HG03521 (cell line): ENCODE measurements at regions not wholly inside any gene's neighbourhood (a gene's known extent, or its start where the extent isn't known, plus 50 kb on each side); places are given as distances from the start of the nearest gene placed in this dataset.

Source experiments
- ATAC-seq: cut with Tn5 transposase; IDR thresholded peaks from one replicate; pipeline ENCODE4 v1.9.1; 2021; ENCODE audit warnings: mild to moderate bottlenecking, moderate library complexity; ENCODE audit not compliant: unreplicated experiment

DNA sequence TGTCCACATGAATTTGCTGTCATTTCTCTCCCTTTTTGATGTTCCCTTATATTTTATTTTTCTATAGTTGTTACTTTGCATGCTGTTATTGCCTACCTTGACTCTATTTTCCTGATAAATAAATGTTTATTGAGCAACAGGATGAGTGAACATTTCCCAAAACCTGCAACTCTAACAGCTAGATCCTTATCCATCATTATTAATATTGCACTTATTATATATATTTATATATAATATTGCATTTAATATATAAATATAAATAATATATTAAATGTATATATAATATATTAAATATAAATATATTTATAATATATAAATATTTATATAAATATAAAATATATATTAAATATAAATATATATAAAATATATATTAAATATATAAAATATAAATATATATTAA lies 436.1 kb upstream of the MMADHC start:
- ATAC-seq, result no peak

DNA sequence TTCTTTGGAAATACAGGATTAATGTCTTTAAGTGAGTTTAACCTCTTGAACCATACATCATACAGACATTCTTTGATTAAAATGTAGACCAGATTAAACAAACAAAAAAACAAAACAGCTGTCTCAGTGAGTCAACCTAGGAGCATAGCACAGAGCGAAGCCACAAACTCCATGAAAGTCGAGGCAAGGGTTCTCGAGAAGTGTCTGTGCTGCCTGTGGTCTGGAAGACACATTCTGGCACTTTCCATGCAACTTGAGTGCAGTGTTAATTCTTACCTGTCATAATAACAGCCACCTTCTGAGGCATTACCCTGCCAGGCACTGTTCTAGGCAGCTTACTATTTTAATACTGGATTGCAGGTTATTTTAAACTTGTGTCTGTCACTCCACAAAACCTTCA lies 435.5 kb upstream of the MMADHC start:
- ATAC-seq, result no peak

DNA sequence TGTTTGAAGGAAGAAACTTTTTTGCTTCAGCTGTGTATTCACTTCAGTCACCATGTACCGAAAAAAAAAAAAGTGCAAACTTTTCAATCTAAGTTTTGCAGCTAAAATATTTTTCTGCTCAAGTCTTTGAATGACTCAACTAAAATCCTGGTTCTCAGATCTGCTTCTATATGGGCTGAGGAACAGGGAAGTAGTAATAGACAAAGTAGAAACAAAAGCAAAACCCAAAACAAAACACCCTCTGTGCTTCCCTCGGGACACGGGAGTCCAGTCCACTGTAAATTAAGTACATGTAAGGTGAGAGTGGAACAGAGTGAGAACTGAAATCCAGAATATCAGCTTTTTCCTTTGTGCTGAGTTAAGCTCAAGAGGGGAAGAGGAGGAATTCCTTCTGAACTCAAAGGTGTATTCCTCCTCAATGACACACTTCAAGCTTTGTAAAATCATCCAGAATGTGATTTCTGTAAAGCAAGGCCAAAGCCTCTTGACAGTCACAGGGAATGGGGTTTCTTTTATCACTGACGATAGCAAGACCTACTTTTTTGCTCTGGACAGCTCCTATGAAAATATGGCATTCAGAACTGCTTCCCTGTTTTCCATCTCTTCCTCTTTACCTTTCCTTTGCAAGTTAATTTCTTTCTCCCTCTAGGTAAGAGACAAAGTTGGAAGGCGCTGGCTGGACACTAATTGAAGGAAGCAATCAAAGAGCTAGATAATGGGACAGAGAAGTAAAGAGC lies 433.5 kb upstream of the MMADHC start:
- no peak for ATAC-seq

DNA sequence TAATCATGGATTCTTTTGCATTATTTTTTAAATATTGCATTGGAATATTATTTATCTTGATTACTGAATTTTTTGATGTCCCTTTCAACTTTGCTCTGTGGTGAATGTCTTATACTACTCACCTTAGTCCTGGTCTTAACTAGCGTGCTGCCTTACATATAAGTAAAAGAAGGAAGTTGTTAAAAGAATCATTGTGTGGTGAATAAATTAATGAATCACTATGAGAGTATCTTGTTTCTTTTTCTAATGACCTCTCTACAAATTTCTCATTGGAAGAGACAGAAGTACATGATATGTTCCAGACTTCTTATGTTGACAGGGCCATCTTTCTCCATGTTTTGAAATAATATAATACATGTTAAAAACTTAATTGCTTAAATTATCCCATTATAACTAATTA lies 432.6 kb upstream of the MMADHC start:
- ATAC-seq, result no peak

DNA sequence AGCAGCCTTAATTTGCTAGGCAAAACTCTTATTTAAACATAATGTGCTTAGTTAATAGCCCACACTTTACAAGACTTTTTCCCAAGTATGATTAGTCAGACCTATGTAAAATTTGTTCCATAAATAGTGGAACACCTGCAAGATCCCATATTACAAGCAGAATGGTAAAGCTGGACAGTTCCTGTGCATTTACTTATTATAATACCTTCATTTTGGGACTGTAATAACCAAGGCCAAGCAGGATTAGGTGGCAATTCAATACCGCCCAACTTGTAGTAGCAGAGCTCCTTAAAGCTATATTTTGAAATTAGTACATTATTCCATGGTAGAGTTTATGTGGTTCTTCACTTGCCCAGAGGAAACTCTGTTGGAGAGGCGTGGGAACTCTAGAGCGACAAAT lies 431.5 kb upstream of the MMADHC start:
- no peak for ATAC-seq

DNA sequence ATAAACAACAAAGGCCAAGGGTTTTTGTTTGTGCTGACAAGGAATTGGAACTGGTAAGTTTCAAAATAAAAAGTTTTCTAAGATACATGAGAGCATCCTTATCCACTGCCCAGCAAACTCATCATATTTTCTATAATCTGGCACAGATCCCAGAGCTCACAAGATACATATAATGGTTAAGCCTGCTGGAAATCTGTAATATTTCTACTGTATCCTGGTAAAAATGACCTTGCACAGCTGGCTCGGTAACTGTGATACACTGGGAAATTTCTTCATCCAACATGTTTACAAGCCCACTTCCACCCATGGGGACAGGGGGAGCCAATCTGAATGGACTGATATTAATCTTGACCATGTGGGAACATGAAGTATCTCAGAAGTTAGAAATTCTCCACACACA lies 425.4 kb upstream of the MMADHC start:
- no peak for ATAC-seq

DNA sequence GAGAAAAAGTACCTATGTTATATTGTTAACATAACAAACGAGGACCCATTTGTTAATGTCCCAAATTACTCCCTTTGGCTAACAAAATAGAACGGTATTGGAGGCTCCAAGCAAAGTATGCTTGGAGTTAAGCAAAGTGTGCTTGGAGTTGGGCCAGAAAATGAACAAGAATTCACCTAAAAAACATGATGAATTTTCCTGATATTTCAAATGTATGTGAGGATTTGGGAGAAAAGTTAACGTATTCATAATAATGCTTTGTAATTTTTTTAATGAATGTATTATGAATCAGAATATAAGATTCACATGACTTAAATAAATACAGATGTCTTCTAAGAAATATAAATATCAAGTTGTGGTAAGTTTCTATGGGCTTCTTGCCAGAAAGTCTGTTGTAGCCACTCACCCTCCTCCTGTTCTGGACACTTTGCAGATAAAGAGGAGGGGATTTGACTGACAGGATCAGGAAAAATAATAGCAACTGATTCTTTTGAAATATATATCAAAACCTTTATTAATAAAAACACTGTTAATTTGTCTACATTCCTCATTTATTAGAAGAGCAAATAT lies 423.7 kb upstream of the MMADHC start:
- no peak for ATAC-seq

DNA sequence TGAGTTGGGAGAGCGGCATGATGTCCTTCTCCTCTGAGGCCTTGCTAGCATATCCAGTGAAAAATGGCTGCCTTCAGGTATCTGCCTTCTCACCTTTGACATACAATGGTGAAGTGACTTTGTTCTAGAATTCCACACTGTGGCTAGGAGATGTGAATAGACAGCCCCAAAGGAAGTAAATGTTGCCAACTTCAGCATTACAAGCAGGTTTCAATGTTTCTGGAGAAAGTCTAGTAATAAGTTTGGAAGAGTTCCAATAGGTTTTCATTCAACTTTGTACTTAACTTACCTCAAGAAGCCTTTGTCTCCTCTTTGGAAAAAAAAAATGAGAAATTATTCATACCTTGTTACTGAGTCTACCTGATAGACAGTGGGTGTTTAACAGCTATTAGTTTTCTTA lies 421.3 kb upstream of the MMADHC start:
- ATAC-seq, result no peak

DNA sequence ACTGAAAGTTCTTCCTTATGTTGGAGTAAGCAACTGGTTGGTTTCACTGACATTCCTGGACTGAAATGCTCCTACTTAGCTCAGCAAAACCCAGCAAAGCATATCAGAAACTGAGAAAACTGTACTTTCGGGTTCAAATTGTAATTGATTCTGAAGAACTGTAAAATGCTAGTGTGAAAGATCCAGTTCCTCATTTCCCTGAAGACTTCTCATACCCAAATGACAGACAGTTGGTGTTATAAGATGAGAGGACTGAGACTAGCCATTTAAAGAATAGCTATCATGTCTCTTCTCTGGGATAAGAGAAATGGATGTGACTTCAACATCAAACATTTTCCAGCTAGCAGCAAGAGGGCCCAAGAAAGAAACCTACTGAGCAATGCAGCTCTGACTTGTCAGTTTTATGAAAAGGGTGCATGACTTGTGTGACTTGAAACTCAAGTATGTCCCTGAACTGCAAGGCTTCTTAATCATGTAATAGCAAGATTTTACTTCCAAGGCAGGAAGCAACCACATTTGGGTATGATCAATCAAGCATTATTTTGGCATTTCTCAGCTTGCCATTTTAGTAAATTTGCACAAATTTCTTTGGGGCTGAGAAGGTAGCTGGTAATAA lies 420.3 kb upstream of the MMADHC start:
- no peak for ATAC-seq

DNA sequence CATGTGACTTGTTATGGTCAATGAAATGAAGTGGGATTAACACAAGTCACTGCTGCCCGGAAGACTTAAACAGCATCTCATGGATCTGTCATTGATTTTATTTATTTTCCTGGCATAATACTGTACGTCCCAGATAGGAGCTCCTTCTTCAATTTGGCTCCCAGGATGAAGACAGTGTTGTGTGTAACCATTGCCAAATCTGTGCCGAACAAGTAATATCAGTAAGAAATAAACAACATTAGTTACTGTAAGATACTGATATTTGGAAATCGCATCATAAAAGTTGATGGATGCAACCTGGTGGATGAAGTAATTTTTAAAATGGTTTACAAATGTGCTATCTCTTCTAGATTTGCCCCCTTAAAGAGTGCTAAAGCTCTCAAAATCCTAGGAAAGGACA lies 419.0 kb upstream of the MMADHC start:
- ATAC-seq, result no peak

DNA sequence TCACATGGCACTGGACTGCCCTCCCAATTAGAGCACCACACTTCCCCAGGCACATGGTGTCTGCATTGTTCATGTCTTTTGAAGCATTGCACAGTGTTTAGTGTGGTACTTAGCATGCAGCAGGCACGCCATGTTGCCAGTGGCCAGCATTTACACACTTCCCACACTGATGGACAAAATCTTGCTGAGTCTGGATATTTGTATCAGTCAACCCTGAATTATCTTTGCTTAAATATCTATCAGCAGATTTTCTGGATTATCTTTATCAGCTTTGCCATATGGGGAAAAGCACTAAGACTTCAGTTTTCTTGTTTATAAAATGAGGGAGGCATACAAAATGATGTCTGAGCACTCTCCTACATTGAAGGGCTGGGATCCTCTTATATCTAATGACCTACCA lies 416.0 kb upstream of the MMADHC start:
- ATAC-seq, result no peak

DNA sequence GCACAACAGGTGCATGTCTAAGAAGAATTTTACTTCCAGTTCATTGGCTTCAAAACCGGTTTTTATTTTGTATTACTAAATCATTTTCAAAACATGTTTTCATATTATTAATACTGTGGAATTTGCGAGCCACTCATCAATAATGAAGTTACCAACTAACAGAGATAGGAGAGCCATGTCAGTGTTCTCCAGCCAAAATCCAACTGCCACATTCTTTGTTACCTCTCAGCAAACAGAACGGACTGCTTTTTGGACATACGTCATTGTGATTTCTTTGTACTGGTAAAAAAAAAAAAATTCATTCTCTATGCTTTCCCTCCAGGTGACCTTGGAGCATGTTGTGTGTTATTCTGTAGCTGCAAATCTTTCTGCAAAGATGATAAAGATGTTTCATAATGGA lies 414.2 kb upstream of the MMADHC start:
- ATAC-seq, result no peak

DNA sequence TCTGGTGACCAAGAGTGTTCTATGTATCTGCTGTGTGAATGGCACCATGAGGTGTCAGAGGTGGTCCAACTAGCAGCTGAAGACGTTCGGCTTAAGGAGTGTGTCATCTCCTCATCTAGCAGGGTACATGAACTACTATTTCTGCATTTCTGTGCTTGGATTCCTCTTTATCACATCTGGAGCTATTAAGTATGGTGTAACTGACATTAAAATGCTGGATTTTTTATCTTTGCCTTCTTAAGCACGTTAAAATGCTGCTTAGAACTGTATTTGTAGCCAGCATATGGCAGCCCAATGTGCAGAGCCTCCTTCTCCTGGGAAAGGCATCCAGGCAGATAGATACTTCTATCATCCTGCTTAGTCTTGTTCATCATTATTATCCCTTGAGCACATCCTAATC lies 409.3 kb upstream of the MMADHC start:
- ATAC-seq, result no peak

DNA sequence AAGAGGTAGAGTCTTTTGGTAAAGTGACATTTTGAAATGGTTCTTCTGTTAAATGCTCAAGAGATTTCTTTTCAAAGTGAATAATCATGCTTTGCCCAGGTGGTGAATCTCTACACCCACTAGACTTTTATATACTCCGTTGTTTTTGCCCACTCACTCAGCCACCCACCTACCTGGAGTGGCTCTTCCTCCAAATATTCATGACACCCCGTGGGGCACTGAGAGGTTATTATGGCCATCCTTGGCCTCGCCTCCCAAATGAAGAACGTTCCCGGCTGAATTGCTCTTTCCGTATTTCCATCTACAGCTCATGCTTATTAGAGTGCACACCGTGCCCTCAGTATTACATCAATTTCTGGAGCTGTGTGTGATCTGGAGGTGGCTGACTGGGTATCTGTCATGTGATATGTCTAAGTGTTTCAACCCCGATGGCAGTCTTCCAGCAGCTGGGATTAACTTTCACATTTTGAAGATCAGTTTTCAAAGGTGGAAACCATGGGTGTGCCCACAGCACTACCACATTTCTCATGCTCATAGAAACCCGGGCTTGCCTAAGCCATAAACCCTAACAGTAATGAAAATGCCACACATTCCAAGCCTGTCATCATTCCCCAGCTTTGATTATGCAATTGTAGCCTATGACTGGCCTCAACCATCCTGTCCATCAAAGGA lies 406.6 kb upstream of the MMADHC start:
- ATAC-seq, result no peak

DNA sequence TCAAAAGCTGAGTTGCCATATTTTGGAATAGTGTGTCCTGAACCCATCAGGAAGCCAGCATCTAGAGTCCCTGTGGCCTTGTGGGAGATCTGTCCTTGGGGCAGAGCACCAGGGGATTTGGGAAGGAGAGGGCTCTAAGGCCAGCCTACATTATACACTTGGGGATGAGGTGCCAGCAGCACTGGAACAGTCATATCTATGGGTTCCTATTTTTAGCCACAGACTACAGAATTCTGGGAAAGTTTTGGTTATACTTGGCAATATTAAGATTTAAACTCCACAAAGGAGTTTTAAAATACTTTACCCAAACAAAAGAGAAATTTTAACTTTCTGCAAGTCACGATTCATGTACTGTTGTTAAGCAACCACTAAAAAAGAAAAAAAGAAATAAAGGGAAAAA lies 405.7 kb upstream of the MMADHC start:
- ATAC-seq, result no peak

DNA sequence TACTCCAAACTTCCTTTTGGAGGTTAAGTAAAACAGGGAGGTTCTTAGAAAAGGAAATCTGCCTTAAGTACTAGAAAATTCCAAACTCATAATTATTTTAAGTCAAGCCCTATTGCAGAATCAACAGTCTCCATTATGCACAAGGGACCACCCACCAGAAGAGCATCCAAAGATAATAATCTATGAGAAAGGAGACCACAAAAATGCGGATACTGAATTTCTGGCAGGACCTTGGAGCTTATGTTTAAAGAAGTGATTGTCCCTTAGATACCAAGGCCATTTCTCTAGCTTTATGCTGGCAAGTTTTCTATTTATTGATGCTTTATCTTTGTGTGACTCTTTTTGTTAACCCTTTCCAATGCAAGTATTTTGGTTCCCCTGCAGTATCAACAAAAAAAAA lies 404.0 kb upstream of the MMADHC start:
- ATAC-seq, result no peak

DNA sequence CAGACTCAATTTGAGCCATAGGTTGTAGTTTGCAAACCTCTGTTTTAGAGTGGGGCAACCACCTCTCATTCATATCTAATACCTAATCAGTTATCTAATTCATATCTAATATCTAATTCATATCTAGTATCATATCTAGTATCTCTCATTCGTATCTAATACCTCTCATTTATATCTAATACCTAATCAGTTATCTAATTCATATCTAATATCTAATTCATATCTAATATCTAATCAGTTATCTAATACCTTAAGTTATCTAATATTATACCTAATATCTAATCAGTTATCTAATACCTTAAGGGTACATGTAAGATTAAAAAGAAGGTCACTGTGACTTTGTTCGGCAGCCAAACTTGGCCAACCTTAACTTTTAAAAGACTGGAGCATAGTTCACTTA lies 403.4 kb upstream of the MMADHC start:
- no peak for ATAC-seq

DNA sequence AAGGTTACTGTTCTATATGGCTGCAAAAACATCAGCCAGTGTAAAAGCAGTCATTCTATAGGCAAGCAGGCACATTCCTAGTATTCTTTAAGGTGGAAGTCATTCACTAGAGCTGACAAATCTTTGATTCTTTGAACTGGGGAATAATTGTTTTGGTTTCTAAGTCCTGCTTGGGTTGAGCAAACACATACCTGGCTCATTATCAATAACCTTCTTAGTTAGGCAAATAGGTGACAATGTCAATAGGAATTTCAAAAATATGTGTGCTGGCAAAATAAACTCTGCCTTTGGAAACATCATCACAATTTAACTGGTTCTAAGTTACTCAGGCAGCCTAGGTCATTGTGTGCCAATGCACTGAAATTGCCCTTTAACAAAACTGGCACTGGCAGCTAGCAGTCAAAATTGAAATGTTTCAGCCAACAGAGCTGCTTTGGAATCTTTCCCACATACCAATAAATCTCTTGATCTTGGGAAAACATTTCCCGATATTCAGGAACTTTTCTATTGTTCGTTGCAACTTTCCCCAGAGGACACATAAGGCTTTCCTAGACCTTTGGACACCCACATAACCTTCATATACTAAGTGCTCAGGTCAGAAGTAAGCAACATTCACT lies 402.0 kb upstream of the MMADHC start:
- ATAC-seq, result no peak

DNA sequence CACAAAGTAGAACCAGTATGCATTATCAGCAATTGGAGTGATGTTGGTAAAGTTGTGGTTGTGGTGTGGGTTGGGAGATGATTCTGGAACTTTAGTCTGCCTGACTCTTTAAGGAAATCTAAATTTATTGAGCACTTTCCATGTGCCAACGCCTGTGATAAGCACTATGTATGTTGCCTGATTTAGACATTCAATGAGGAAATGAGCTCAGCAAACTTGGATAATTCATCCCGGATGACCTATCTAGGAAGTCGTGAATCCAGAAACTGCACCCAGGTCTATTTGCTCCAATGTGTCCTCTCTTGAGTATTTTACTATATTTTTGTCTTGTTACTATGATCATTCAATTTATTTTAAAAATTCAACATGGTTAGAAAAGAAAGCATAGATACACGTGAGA lies 400.8 kb upstream of the MMADHC start:
- no peak for ATAC-seq

DNA sequence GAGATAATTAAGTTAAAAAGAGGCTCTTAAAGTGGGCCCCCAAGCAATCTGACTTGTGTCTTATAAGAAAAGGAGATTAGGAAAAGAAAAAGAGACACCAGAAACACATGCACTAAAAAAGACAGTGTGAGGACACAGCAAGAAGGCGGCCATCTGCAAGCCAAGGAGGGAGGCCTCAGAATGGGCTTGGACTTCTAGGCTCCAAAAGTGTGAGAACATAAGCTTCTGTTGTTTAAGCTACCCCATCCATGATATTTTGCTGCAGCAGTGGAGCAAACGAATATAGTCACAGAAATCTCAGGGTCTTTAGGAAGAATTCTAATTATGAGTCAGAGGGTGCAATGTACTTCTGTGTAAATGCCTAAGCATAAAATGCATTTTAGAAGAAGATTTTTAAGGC lies 399.3 kb upstream of the MMADHC start:
- no peak for ATAC-seq

DNA sequence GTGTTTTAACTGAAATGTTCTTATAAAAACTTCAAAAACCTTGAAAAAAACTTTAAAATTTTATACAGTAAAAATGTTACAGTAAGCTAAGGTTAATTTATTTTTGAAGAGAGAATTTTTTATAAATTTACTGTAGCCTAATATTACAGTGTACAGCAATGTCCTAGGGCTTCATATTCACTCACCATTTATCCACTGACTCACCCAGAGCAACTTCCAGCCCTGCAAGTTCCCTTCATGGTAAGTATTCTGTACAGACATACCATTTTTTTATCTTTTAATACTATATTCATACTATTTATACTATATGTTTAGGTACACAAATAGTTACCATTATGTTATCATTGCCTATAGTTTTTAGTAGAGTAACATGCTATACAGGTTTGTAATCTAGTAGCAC lies 396.7 kb upstream of the MMADHC start:
- no peak for ATAC-seq

DNA sequence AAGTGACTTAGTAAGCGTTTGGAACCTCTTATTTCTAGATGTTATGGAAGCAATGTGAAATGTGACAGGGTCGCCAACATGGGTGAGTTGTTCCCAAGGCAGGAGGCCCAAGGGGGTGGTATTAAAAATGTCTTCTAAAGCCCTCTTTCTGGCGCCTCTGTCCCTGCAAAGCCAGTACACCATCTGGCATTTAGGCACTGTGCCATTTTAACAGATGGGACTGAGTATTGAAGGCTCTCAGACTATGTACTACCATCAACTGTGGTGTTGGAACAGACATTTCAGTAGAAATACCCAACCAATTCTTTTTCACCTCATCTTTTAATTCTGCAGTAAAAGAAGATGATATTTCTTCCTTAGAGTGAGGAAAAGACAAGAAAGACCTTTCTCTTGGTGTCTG lies 384.5 kb upstream of the MMADHC start:
- no peak for ATAC-seq
